ENCODE measurements at regions not wholly inside any gene's neighbourhood (a gene's known extent, or its start where the extent isn't known, plus 50 kb on each side); places are given as distances from the start of the nearest gene placed in this dataset.

- H3K27ac Mint-ChIP-seq = no peak overlapping the region
- no peak overlapping the region for H3K4me3 Mint-ChIP-seq
- peaks cover 17% of the 10 kb centered on the region for H3K4me1 Mint-ChIP-seq (ENCODE audit: unreplicated experiment)
- no peak for TF ChIP-seq CTCF (conservative IDR thresholded peaks at IDR 0.05)
- H3K9me3 Mint-ChIP-seq = no peaks in the 10 kb centered on the region
- no peaks in the 10 kb centered on the region for H3K36me3 Mint-ChIP-seq
- no peak for DNase-seq (ENCODE audit: extremely low spot score, unreplicated experiment)
- no peaks in the 10 kb centered on the region for H3K27me3 Mint-ChIP-seq
These were observed 74.6 kb upstream of the OSBPL8 start for GRCh38 chr12:76634133-76634532.

- no peaks in the 10 kb centered on the region for H3K9me3 Mint-ChIP-seq
- TF ChIP-seq CTCF (conservative IDR thresholded peaks at IDR 0.05) = no peak
These were observed 76.6 kb upstream of the OSBPL8 start for GRCh38 chr12:76636121-76636692.

GRCh38 chr12:76637807-76638206 lies 78.2 kb upstream of the OSBPL8 start:
- Mint-ChIP-seq H3K4me3 (no peak overlapping the region), H3K27me3 (no peaks in the 10 kb centered on the region), H3K27ac (no peak overlapping the region), H3K4me1 (ENCODE audit: unreplicated experiment) (peaks cover 17% of the 10 kb centered on the region), H3K9me3 (no peaks in the 10 kb centered on the region), H3K36me3 (no peaks in the 10 kb centered on the region)
- DNase-seq (ENCODE audit: extremely low spot score, unreplicated experiment) = no peak
- no peak for TF ChIP-seq CTCF (conservative IDR thresholded peaks at IDR 0.05)

More at GRCh38 chr12:76636121-76636692, 76.6 kb upstream of the OSBPL8 start:
- Mint-ChIP-seq H3K4me1 (ENCODE audit: unreplicated experiment) (peaks cover 17% of the 10 kb centered on the region), H3K27me3 (no peaks in the 10 kb centered on the region), H3K36me3 (no peaks in the 10 kb centered on the region), H3K27ac (no peak overlapping the region), H3K4me3 (no peak overlapping the region)
- DNase-seq (ENCODE audit: extremely low spot score, unreplicated experiment) = no peak

GRCh38 chr12:76639646-76640045 lies 80.1 kb upstream of the OSBPL8 start:
- DNase-seq (ENCODE audit: extremely low spot score, unreplicated experiment) = no peak
- Mint-ChIP-seq H3K36me3 (no peaks in the 10 kb centered on the region), H3K4me3 (no peak overlapping the region), H3K4me1 (ENCODE audit: unreplicated experiment) (peaks cover 6% of the 10 kb centered on the region), H3K27ac (no peak overlapping the region), H3K27me3 (no peaks in the 10 kb centered on the region), H3K9me3 (no peaks in the 10 kb centered on the region)
- TF ChIP-seq CTCF (conservative IDR thresholded peaks at IDR 0.05) = no peak

GRCh38 chr12:76641073-76641472 lies 81.5 kb upstream of the OSBPL8 start:
- H3K4me3 Mint-ChIP-seq = no peak overlapping the region
- no peaks in the 10 kb centered on the region for H3K36me3 Mint-ChIP-seq
- H3K9me3 Mint-ChIP-seq = no peaks in the 10 kb centered on the region
- no peak overlapping the region for H3K27ac Mint-ChIP-seq
- no peak for TF ChIP-seq CTCF (conservative IDR thresholded peaks at IDR 0.05)
- DNase-seq (ENCODE audit: extremely low spot score, unreplicated experiment) = no peak
- peaks cover 5% of the 10 kb centered on the region for H3K4me1 Mint-ChIP-seq (ENCODE audit: unreplicated experiment)
- H3K27me3 Mint-ChIP-seq = no peaks in the 10 kb centered on the region

- no peak overlapping the region for H3K27ac Mint-ChIP-seq
- H3K27me3 Mint-ChIP-seq = no peaks in the 10 kb centered on the region
- no peak for DNase-seq (ENCODE audit: extremely low spot score, unreplicated experiment)
- H3K36me3 Mint-ChIP-seq = no peaks in the 10 kb centered on the region
- H3K4me1 Mint-ChIP-seq (ENCODE audit: unreplicated experiment) = no peaks in the 10 kb centered on the region
- no peaks in the 10 kb centered on the region for H3K9me3 Mint-ChIP-seq
- TF ChIP-seq CTCF (conservative IDR thresholded peaks at IDR 0.05) = no peak
- H3K4me3 Mint-ChIP-seq = no peak overlapping the region
These were observed 82.4 kb upstream of the OSBPL8 start for GRCh38 chr12:76641961-76642360.

All from type B pancreatic cell (in vitro differentiated cells).